ENCODE measurements at regions not wholly inside any gene's neighbourhood (a gene's known extent, or its start where the extent isn't known, plus 50 kb on each side); places are given as distances from the start of the nearest gene placed in this dataset.

DNA sequence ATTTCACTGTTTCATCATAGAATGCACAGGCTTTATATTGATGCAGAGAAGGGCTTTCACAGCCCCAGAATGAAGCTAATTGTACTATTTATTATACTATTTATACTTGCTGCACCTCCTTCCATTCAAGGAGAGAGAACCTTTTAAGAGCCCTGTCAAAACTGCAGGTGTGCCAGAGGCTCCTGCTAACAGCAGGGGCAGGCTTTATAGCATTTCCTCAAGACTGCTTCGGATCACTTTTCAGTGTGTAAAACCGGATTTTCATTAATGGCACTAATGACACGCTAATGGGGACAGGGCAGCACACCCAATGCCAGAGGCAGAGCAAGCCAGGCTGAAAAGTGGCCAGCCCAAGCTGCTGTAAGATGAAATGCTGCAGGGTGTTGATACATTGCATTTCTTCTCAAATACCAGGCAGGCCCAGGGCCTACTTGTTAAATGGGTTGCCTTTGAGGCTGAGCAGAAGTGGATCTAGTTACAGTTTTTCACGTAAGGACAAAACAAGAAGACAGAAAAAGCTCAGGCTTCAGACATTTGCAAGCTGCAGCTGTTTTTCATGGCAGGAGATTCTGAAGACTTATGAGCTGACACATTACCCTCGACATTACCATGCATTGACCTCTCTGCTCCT lies 487.7 kb upstream of the BTBD3 start:
- H3K36me3 ChIP-seq (ENCODE audit: insufficient read depth, low read length): no peaks in the 10 kb centered on the region
- TF ChIP-seq, protein P1, sequence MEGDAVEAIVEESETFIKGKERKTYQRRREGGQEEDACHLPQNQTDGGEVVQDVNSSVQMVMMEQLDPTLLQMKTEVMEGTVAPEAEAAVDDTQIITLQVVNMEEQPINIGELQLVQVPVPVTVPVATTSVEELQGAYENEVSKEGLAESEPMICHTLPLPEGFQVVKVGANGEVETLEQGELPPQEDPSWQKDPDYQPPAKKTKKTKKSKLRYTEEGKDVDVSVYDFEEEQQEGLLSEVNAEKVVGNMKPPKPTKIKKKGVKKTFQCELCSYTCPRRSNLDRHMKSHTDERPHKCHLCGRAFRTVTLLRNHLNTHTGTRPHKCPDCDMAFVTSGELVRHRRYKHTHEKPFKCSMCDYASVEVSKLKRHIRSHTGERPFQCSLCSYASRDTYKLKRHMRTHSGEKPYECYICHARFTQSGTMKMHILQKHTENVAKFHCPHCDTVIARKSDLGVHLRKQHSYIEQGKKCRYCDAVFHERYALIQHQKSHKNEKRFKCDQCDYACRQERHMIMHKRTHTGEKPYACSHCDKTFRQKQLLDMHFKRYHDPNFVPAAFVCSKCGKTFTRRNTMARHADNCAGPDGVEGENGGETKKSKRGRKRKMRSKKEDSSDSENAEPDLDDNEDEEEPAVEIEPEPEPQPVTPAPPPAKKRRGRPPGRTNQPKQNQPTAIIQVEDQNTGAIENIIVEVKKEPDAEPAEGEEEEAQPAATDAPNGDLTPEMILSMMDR (IDR thresholded peaks at IDR 0.05; ENCODE audit: insufficient read depth, low read depth, low read length): no peak
- no peak for TF ChIP-seq EZH2 (IDR thresholded peaks at IDR 0.05; ENCODE audit: insufficient read depth, low read length)
- Mint-ChIP-seq H3K36me3 (ENCODE audit: low read depth, unreplicated experiment) (no peaks in the 10 kb centered on the region), H3K9me3 (ENCODE audit: unreplicated experiment) (peaks cover 4% of the 10 kb centered on the region), H3K4me1 (ENCODE audit: low read depth, unreplicated experiment) (peaks cover 53% of the 10 kb centered on the region), H3K27me3 (ENCODE audit: low read depth, unreplicated experiment) (no peaks in the 10 kb centered on the region), H3K27ac (ENCODE audit: unreplicated experiment) (no peak overlapping the region), H3K4me3 (ENCODE audit: unreplicated experiment) (no peak overlapping the region)
- H4K20me1 ChIP-seq (ENCODE audit: insufficient read depth, low read length): no peaks in the 10 kb centered on the region
- no peak overlapping the region for H2AFZ ChIP-seq (ENCODE audit: low read depth, low read length)
- no peak overlapping the region for H3K9ac ChIP-seq (ENCODE audit: low read length)
- no peak for DNase-seq (ENCODE audit: low read depth)
- no peak overlapping the region for H3K4me3 ChIP-seq (ENCODE audit: insufficient read depth, low read depth, low read length)
- no peaks in the 10 kb centered on the region for H3K9me3 ChIP-seq (ENCODE audit: insufficient read depth, low read depth, low read length)
- no peaks in the 10 kb centered on the region for H3K79me2 ChIP-seq (ENCODE audit: insufficient read depth, low read length)
- FAIRE-seq: no peak
- no peaks in the 10 kb centered on the region for H3K27me3 ChIP-seq (ENCODE audit: insufficient read depth, low read length)
- H3K4me2 ChIP-seq (ENCODE audit: low read length): no peak overlapping the region
- H3K27ac ChIP-seq (ENCODE audit: low read depth, low read length): no peak overlapping the region
- no peaks in the 10 kb centered on the region for H3K4me1 ChIP-seq (ENCODE audit: insufficient read depth, low read length)

DNA sequence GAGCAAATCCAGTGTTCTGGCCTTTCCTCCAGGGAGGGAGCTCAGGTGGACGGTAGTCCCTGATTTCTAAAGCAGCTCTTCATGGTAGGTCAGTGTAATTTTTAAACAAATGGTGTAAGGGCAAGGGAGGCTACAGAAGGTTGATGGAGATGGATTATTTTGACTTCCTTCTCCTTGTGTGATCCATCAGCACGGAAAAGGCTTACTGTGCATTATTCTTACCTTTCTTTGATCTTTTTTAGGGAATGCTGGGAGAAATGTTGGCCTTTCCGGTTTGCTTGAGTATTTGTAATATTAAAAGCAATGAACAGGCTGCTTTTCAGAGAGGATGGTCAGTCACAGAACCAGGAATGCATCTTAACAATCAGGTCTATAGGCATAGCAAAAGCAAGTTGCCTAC lies 487.0 kb upstream of the BTBD3 start:
- Histone ChIP-seq H3K4me2 (ENCODE audit: low read length) (no peak overlapping the region), H3K9me3 (ENCODE audit: insufficient read depth, low read depth, low read length) (no peaks in the 10 kb centered on the region), H3K4me1 (ENCODE audit: insufficient read depth, low read length) (no peaks in the 10 kb centered on the region), H3K9ac (ENCODE audit: low read length) (no peak overlapping the region), H3K4me3 (ENCODE audit: insufficient read depth, low read depth, low read length) (no peak overlapping the region), H3K79me2 (ENCODE audit: insufficient read depth, low read length) (no peaks in the 10 kb centered on the region), H3K27me3 (ENCODE audit: insufficient read depth, low read length) (no peaks in the 10 kb centered on the region), H2AFZ (ENCODE audit: low read depth, low read length) (no peak overlapping the region), H3K36me3 (ENCODE audit: insufficient read depth, low read length) (no peaks in the 10 kb centered on the region), H4K20me1 (ENCODE audit: insufficient read depth, low read length) (no peaks in the 10 kb centered on the region), H3K27ac (ENCODE audit: low read depth, low read length) (no peak overlapping the region)
- no peak for DNase-seq (ENCODE audit: low read depth)
- no peaks in the 10 kb centered on the region for H3K36me3 Mint-ChIP-seq (ENCODE audit: low read depth, unreplicated experiment)
- H3K27me3 Mint-ChIP-seq (ENCODE audit: low read depth, unreplicated experiment): no peaks in the 10 kb centered on the region
- TF ChIP-seq, protein P1 (IDR thresholded peaks at IDR 0.05; ENCODE audit: insufficient read depth, low read depth, low read length): no peak
- no peak for TF ChIP-seq EZH2 (IDR thresholded peaks at IDR 0.05; ENCODE audit: insufficient read depth, low read length)
- H3K4me3 Mint-ChIP-seq (ENCODE audit: unreplicated experiment): no peak overlapping the region
- H3K27ac Mint-ChIP-seq (ENCODE audit: unreplicated experiment): no peak overlapping the region
- no peak for FAIRE-seq
- H3K9me3 Mint-ChIP-seq (ENCODE audit: unreplicated experiment): peaks cover 4% of the 10 kb centered on the region
- H3K4me1 Mint-ChIP-seq (ENCODE audit: low read depth, unreplicated experiment): peaks cover 50% of the 10 kb centered on the region

DNA sequence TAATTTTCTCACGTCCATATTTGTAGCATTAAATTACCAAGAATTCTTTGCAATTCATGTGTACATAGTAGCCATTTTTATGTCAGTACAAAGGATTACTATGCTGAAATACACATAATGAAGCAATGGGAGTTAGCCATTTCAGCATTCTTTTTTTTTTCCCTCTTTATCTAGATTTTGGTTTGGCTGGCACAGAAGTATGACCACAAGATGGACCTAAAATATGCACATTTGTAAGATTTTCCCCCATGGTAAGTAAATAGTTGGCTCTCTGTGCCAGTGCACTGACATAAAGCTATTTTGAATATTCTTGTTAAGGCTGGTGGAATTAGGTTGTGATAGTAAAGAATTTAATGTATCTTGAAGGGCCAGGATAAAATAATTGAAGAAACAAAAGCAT lies 486.1 kb upstream of the BTBD3 start:
- H3K36me3 Mint-ChIP-seq (ENCODE audit: low read depth, unreplicated experiment): peaks cover 4% of the 10 kb centered on the region
- H3K27me3 ChIP-seq (ENCODE audit: insufficient read depth, low read length): no peaks in the 10 kb centered on the region
- no peaks in the 10 kb centered on the region for H3K27me3 Mint-ChIP-seq (ENCODE audit: low read depth, unreplicated experiment)
- TF ChIP-seq, protein P1 (IDR thresholded peaks at IDR 0.05; ENCODE audit: insufficient read depth, low read depth, low read length): no peak
- TF ChIP-seq EZH2 (IDR thresholded peaks at IDR 0.05; ENCODE audit: insufficient read depth, low read length): no peak
- no peak overlapping the region for H3K9ac ChIP-seq (ENCODE audit: low read length)
- no peaks in the 10 kb centered on the region for H3K79me2 ChIP-seq (ENCODE audit: insufficient read depth, low read length)
- H3K9me3 ChIP-seq (ENCODE audit: insufficient read depth, low read depth, low read length): no peaks in the 10 kb centered on the region
- H3K9me3 Mint-ChIP-seq (ENCODE audit: unreplicated experiment): peaks cover 11% of the 10 kb centered on the region
- peak; percentile 88 for DNase-seq (ENCODE audit: low read depth)
- no peaks in the 10 kb centered on the region for H3K36me3 ChIP-seq (ENCODE audit: insufficient read depth, low read length)
- peak overlapping the region; percentile 63 for H3K27ac Mint-ChIP-seq (ENCODE audit: unreplicated experiment)
- H3K4me1 ChIP-seq (ENCODE audit: insufficient read depth, low read length): no peaks in the 10 kb centered on the region
- H4K20me1 ChIP-seq (ENCODE audit: insufficient read depth, low read length): no peaks in the 10 kb centered on the region
- FAIRE-seq: no peak
- no peak overlapping the region for H3K4me2 ChIP-seq (ENCODE audit: low read length)
- H3K4me3 ChIP-seq (ENCODE audit: insufficient read depth, low read depth, low read length): no peak overlapping the region
- peaks cover 40% of the 10 kb centered on the region for H3K4me1 Mint-ChIP-seq (ENCODE audit: low read depth, unreplicated experiment)
- H3K27ac ChIP-seq (ENCODE audit: low read depth, low read length): no peak overlapping the region
- no peak overlapping the region for H3K4me3 Mint-ChIP-seq (ENCODE audit: unreplicated experiment)
- no peak overlapping the region for H2AFZ ChIP-seq (ENCODE audit: low read depth, low read length)
